HS-5 (cell line): ENCODE measurements at regions not wholly inside any gene's neighbourhood (a gene's known extent, or its start where the extent isn't known, plus 50 kb on each side); places are given as distances from the start of the nearest gene placed in this dataset.
A peak's percentile ranks its signal among the peaks of the same experiment; 100 is the strongest.
"Not testable (repeated sequence)": the region's sequence is repeated elsewhere in the genome, so short reads cannot be mapped to it uniquely, and the experiment has no call there.

Source experiments
- DNase-seq: peaks from one replicate; pipeline ENCODE4 v3.0.0-alpha.2; 2012; ENCODE audit warnings: low read depth

- DNase-seq: peak; percentile 61
Measured at GRCh38 chr7:79778786-79779770, 325.6 kb upstream of the MAGI2 start.

GRCh38 chr7:79775911-79776310 lies 322.4 kb upstream of the MAGI2 start:
- no peak for DNase-seq

GRCh38 chr7:79774150-79774549 lies 320.7 kb upstream of the MAGI2 start:
- peak; percentile 18 for DNase-seq

- no peak for DNase-seq
Measured at GRCh38 chr7:79770970-79771369, 317.5 kb upstream of the MAGI2 start.

GRCh38 chr7:79770063-79770462 lies 316.6 kb upstream of the MAGI2 start:
- no peak for DNase-seq

- DNase-seq: not testable (repeated sequence)
Measured at GRCh38 chr7:79767876-79768560, 314.6 kb upstream of the MAGI2 start.

GRCh38 chr7:79767192-79767591 lies 313.7 kb upstream of the MAGI2 start:
- not testable (repeated sequence) for DNase-seq

- no peak for DNase-seq
Measured at GRCh38 chr7:79761876-79762429, 308.5 kb upstream of the MAGI2 start.

- DNase-seq: not testable (repeated sequence)
Measured at GRCh38 chr7:79750941-79751340, 297.5 kb upstream of the MAGI2 start.

- no peak for DNase-seq
Measured at GRCh38 chr7:79749856-79750255, 296.4 kb upstream of the MAGI2 start.

GRCh38 chr7:79741684-79742083 lies 288.2 kb upstream of the MAGI2 start:
- no peak for DNase-seq

GRCh38 chr7:79740076-79740475 lies 286.6 kb upstream of the MAGI2 start:
- no peak for DNase-seq

- not testable (repeated sequence) for DNase-seq
Measured at GRCh38 chr7:79739036-79739709, 285.7 kb upstream of the MAGI2 start.

- no peak for DNase-seq
Measured at GRCh38 chr7:79736418-79736817, 283.0 kb upstream of the MAGI2 start.

GRCh38 chr7:79735012-79735411 lies 281.5 kb upstream of the MAGI2 start:
- DNase-seq: no peak

- DNase-seq: no peak
Measured at GRCh38 chr7:79734181-79734580, 280.7 kb upstream of the MAGI2 start.

- DNase-seq: no peak
Measured at GRCh38 chr7:79732535-79732934, 279.1 kb upstream of the MAGI2 start.

GRCh38 chr7:79730971-79731370 lies 277.5 kb upstream of the MAGI2 start:
- no peak for DNase-seq

GRCh38 chr7:79723833-79724618 lies 270.6 kb upstream of the MAGI2 start:
- no peak for DNase-seq

- no peak for DNase-seq
Measured at GRCh38 chr7:79722217-79722616, 268.8 kb upstream of the MAGI2 start.

GRCh38 chr7:79719216-79719615 lies 265.7 kb upstream of the MAGI2 start:
- DNase-seq: no peak
